KOPT-K1 (cell line): ENCODE measurements at regions not wholly inside any gene's neighbourhood (a gene's known extent, or its start where the extent isn't known, plus 50 kb on each side); places are given as distances from the start of the nearest gene placed in this dataset.
"Not testable (repeated sequence)": the region's sequence is repeated elsewhere in the genome, so short reads cannot be mapped to it uniquely, and the experiment has no call there.

Source experiments
- H3K27ac ChIP-seq: fragments of 200-600 bp; sonication (generic); 2 replicates; pipeline ENCODE4 v1.5.1; 2016; ENCODE audit warnings: antibody characterized with exemption, mild to moderate bottlenecking, low read depth, low read length; ENCODE audit not compliant: poor library complexity, severe bottlenecking
- H3K36me3 ChIP-seq: fragments of 200-600 bp; sonication (generic); 2 replicates; pipeline ENCODE4 v1.5.1; 2017; ENCODE audit warnings: antibody characterized with exemption, mild to moderate bottlenecking, low read length, moderate library complexity; ENCODE audit not compliant: insufficient read depth
- H3K9me3 ChIP-seq: fragments of 200-600 bp; sonication (generic); 2 replicates; pipeline ENCODE4 v1.5.1; 2017; ENCODE audit warnings: antibody characterized with exemption, low read length, mild to moderate bottlenecking; ENCODE audit not compliant: insufficient read depth, poor library complexity, severe bottlenecking

DNA sequence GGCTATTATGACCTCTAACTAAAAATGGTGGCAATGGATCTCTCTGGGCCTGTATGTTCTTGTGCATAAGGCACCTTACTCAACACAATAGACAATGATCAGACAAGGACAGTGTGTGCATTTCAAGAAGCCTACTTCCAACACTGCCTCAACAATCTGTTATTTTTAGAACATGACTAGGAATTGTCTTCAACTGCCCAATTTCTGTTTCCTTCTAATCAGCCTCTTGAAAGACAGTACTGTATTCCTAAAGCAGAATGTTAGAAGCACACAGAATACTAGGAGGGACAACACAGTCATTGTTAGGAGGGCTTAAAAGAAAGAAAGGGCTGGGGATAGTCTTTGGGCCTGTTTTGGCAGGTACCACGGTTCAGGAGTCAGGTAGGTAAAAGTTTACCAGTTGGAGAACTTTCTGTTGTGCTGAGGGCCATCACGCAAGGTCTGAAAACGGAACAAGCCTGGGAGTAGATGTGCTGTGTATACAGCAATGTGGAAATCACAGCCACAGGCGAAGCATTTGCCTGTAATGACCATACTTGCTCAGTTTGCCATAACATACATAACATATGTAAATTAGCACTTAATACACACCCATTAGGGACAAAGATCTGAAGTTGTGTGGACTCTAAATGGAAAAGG is 100.8 kb upstream of the ATXN3L start:
- H3K36me3 ChIP-seq = no peaks in the 10 kb centered on the region
- no peak overlapping the region for H3K27ac ChIP-seq
- no peaks in the 10 kb centered on the region for H3K9me3 ChIP-seq

DNA sequence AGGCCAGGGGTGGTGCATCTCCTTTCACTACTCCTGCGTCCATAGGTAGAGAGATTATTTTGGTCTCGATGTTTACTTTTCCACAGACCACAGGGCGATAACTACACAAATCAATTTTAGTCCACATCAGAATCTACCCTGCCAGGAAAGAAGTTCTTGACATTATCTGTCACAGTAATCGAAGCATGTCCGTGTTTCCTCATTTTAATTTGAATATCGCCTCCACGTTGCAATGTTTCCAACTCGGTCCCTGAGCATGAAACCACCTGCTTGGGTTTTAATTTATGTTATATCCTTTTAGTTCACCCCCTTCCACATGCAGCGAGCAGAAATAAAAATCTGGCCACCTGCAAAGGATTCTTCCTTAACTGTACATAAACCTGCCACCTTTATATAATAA is 100.1 kb upstream of the ATXN3L start:
- Histone ChIP-seq H3K36me3 (no peaks in the 10 kb centered on the region), H3K27ac (no peak overlapping the region), H3K9me3 (no peaks in the 10 kb centered on the region)

DNA sequence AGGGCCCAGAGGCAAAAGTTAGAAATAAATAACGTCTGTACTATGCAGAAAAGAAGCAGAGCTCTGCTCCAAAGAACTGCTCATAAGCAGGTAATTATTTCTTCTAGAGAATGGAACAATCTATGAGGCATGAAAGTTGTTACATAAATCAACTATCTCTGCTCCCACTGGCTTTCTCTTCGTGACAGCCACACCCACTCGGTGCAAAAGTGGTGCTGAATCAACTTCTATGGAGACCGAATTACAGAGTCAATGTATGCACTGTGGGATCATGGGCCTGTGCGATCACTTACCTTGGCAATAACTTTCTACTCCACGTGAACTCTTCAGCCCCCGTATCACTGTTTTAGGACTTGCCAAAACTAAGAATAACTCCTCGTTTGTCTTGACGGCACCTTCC is 99.4 kb upstream of the ATXN3L start:
- no peak overlapping the region for H3K27ac ChIP-seq
- no peaks in the 10 kb centered on the region for H3K36me3 ChIP-seq
- no peaks in the 10 kb centered on the region for H3K9me3 ChIP-seq

- Histone ChIP-seq H3K36me3 (no peaks in the 10 kb centered on the region), H3K27ac (no peak overlapping the region), H3K9me3 (no peaks in the 10 kb centered on the region)
Measured at GRCh38 chrX:13418126-13419097, 98.6 kb upstream of the ATXN3L start.

DNA sequence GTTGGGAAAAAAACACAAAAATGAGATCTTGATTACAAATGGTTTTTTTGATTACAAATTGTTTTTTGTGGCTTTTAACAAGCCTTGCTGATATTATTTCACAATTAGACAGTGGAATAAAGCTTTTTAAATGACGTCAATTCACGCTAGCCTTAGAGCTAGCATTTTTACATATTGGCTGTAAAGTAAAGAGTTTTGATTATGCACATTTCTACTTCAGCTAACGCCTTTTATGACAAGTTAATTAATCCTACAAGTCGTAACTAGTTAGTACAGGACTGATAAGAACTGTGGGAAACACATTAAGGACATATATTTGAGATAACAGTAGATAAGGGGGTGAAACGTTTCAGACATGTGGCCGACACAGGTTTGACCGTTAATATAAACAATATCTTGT is 95.7 kb upstream of the ATXN3L start:
- Histone ChIP-seq H3K9me3 (no peaks in the 10 kb centered on the region), H3K27ac (no peak overlapping the region)

GRCh38 chrX:13414006-13414647 is 94.3 kb upstream of the ATXN3L start:
- no peaks in the 10 kb centered on the region for H3K36me3 ChIP-seq
- no peak overlapping the region for H3K27ac ChIP-seq
- no peaks in the 10 kb centered on the region for H3K9me3 ChIP-seq

More for the DNA sequence above, 95.7 kb upstream of the ATXN3L start:
- H3K36me3 ChIP-seq = no peaks in the 10 kb centered on the region

GRCh38 chrX:13412208-13412600 is 92.4 kb upstream of the ATXN3L start:
- Histone ChIP-seq H3K36me3 (no peaks in the 10 kb centered on the region), H3K27ac (no peak overlapping the region), H3K9me3 (no peaks in the 10 kb centered on the region)

DNA sequence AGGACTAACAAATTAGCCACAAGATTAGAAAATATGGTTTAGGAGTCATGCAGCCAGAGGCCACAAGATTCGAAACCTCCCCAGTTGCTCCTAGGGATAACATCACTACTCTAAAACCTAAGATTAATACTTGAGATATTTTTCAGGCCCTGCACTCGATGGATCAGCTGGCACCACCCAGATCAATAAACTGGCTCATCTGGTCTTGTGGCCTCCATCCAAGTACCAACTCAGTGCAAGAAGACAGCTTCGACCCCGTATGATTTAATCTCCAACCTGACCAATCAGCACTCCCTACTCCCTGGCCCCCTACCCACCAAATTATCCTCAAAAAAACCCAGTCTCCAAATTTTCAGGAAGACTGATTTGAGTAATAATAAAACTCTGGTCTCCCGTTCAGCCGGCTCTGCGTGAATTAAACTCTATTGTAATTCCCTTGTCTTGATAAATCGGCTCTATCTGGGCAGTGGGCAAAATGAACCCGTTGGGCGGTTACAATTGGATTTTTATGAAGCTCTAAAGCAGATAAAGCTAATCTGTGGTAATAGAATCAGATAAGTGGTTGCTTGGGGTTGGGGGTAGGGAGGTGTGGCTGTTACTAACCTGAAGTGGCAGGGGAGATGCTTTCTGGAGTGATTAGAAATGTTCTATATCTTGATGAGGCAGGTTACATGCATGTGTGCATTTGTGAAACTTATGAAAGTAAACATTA is 91.8 kb upstream of the ATXN3L start:
- no peaks in the 10 kb centered on the region for H3K36me3 ChIP-seq
- no peaks in the 10 kb centered on the region for H3K9me3 ChIP-seq
- no peak overlapping the region for H3K27ac ChIP-seq

- not testable (repeated sequence) for H3K9me3 ChIP-seq, H3K27ac ChIP-seq, H3K36me3 ChIP-seq
Measured at GRCh38 chrX:13408599-13408998, 88.7 kb upstream of the ATXN3L start.

- H3K36me3 ChIP-seq = not testable (repeated sequence)
Measured at GRCh38 chrX:13404777-13405176, 84.9 kb upstream of the ATXN3L start.

GRCh38 chrX:13404364-13404763 is 84.5 kb upstream of the ATXN3L start:
- H3K9me3 ChIP-seq = no peaks in the 10 kb centered on the region
- no peaks in the 10 kb centered on the region for H3K36me3 ChIP-seq
- no peak overlapping the region for H3K27ac ChIP-seq

More at GRCh38 chrX:13404777-13405176, 84.9 kb upstream of the ATXN3L start:
- not testable (repeated sequence) for H3K9me3 ChIP-seq, H3K27ac ChIP-seq

DNA sequence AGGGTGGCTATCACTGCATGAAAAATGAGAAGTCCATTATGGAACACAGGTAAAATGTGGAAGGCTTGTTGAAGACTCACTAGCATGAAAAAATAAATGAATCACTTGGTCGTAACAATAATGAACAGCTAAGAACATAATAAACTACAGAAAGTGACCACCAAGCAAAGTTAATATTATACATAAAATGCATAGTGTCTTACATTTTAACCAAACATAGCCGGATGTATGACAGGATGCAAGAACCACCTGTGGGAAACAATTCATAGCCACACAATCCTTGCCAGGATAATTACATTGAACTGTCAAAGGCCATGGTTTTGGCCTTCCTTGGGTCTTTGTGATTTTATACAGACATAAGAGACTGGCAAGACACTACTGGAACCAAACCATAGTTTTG is 81.9 kb upstream of the ATXN3L start:
- H3K36me3 ChIP-seq = no peaks in the 10 kb centered on the region
- H3K9me3 ChIP-seq = no peaks in the 10 kb centered on the region
- H3K27ac ChIP-seq = no peak overlapping the region

- no peak overlapping the region for H3K27ac ChIP-seq
- no peaks in the 10 kb centered on the region for H3K9me3 ChIP-seq
- H3K36me3 ChIP-seq = no peaks in the 10 kb centered on the region
Measured at GRCh38 chrX:13398839-13399238, 79.0 kb upstream of the ATXN3L start.

GRCh38 chrX:13397878-13398818 is 78.3 kb upstream of the ATXN3L start:
- H3K9me3 ChIP-seq = no peaks in the 10 kb centered on the region
- no peaks in the 10 kb centered on the region for H3K36me3 ChIP-seq
- no peak overlapping the region for H3K27ac ChIP-seq
